IMR-90 (cell line): ENCODE measurements at regions not wholly inside any gene's neighbourhood (a gene's known extent, or its start where the extent isn't known, plus 50 kb on each side); places are given as distances from the start of the nearest gene placed in this dataset.

Experiments used
- ATAC-seq: fragments of 200-7000 bp; cut with Tn5 transposase; 2 replicates; pipeline ENCODE4 v1.9.1; 2020; ENCODE audit warnings: low read depth, mild to moderate bottlenecking, moderate library complexity
- BruUV-seq: library from RNA; stranded (reverse); fragments of 400-500 nt; replicated peaks from 2 replicates; lab custom pipeline; 2021; lab: Mats Ljungman, UMichigan
- CTCF ChIA-PET: fragments of 300-600 bp; formaldehyde crosslinking; extraction: SDS; loops from one replicate; lab custom pipeline; 2021; ENCODE audit warnings: antibody characterized with exemption; lab: Yijun Ruan, JAX
- POLR2A ChIA-PET: fragments of 300-600 bp; sonication (Branson Sonifier 250); formaldehyde crosslinking; loops from one replicate; lab custom pipeline; 2022; ENCODE audit warnings: antibody characterized with exemption; ENCODE audit not compliant: unreplicated experiment; lab: Charles Lee
- DNase-seq: peaks from one replicate; pipeline ENCODE4 v3.0.0; 2013
- H2AFZ ChIP-seq: replicated peaks from 2 replicates; pipeline ENCODE3; 2013; ENCODE audit warnings: low read length, mild to moderate bottlenecking; ENCODE audit not compliant: poor library complexity
- H2AK5ac ChIP-seq: 2 replicates; pipeline ENCODE4 v1.6.1; 2013; ENCODE audit warnings: low read depth, low read length, inconsistent platforms
- H2AK9ac ChIP-seq: replicated peaks from 2 replicates; pipeline ENCODE3; 2013; ENCODE audit warnings: mild to moderate bottlenecking, low read depth, low read length, moderate library complexity; ENCODE audit not compliant: poor library complexity
- H2BK120ac ChIP-seq: 2 replicates; pipeline ENCODE4 v1.6.1; 2013; ENCODE audit warnings: low read depth, low read length, inconsistent platforms
- H2BK15ac ChIP-seq: 3 replicates; pipeline ENCODE4 v1.6.1; 2013; ENCODE audit warnings: low read depth, low read length, inconsistent platforms
- H2BK20ac ChIP-seq: 2 replicates; pipeline ENCODE4 v1.6.1; 2013; ENCODE audit warnings: low read depth, mild to moderate bottlenecking, inconsistent platforms, low read length, moderate library complexity
- H2BK5ac ChIP-seq: 2 replicates; pipeline ENCODE4 v1.6.1; 2013; ENCODE audit warnings: mild to moderate bottlenecking, low read depth, low read length, inconsistent platforms; ENCODE audit not compliant: poor library complexity, severe bottlenecking
- H3K14ac ChIP-seq: replicated peaks from 2 replicates; pipeline ENCODE4 v1.6.1; 2013; ENCODE audit warnings: low read depth, low read length, inconsistent platforms
- H3K18ac ChIP-seq: 2 replicates; pipeline ENCODE4 v1.6.1; 2013; ENCODE audit warnings: low read depth, low read length, control low read depth
- H3K23ac ChIP-seq: 2 replicates; pipeline ENCODE4 v1.6.1; 2013; ENCODE audit warnings: low read depth, low read length, inconsistent platforms
- H3K27ac ChIP-seq: 2 replicates; pipeline ENCODE4 v1.5.1; 2013; ENCODE audit warnings: mild to moderate bottlenecking, control low read depth, low read length; ENCODE audit not compliant: insufficient read depth
- H3K27me3 ChIP-seq: 2 replicates; pipeline ENCODE4 v1.6.1; 2013; ENCODE audit warnings: low read length; ENCODE audit not compliant: control insufficient read depth, insufficient read depth
- H3K36me3 ChIP-seq: 2 replicates; pipeline ENCODE4 v1.6.1; 2013; ENCODE audit warnings: low read length, mixed read lengths; ENCODE audit not compliant: control insufficient read depth, insufficient read depth
- H3K4ac ChIP-seq: 2 replicates; pipeline ENCODE4 v1.6.1; 2013; ENCODE audit warnings: low read depth, low read length, inconsistent platforms
- H3K4me1 ChIP-seq: 2 replicates; pipeline ENCODE4 v1.6.1; 2013; ENCODE audit warnings: low read length, mixed read lengths; ENCODE audit not compliant: control insufficient read depth, insufficient read depth
- H3K4me2 ChIP-seq: 2 replicates; pipeline ENCODE4 v1.6.1; 2013; ENCODE audit warnings: low read depth, mild to moderate bottlenecking, control low read depth, low read length, moderate library complexity
- H3K4me3 ChIP-seq: 2 replicates; pipeline ENCODE4 v1.5.1; 2013; ENCODE audit warnings: low read depth, mild to moderate bottlenecking, control low read depth, low read length, moderate library complexity; ENCODE audit not compliant: insufficient read depth
- H3K56ac ChIP-seq: 2 replicates; pipeline ENCODE4 v1.6.1; 2013; ENCODE audit warnings: low read length, inconsistent platforms; ENCODE audit not compliant: insufficient read depth; ENCODE audit errors: extremely low read depth
- H3K79me1 ChIP-seq, 2 experiments: 2 replicates each; pipeline ENCODE4 v1.6.1; 2013; ENCODE audit warnings: low read length in 2 of 2, inconsistent platforms in 1 of 2, low read depth in 1 of 2
- H3K9ac ChIP-seq: 2 replicates; pipeline ENCODE4 v1.6.1; 2013; ENCODE audit warnings: low read depth, low read length, control low read depth
- H3K9me1 ChIP-seq: 2 replicates; pipeline ENCODE4 v1.6.1; 2013; ENCODE audit warnings: low read length, inconsistent platforms; ENCODE audit not compliant: insufficient read depth
- H3K9me3 ChIP-seq: 2 replicates; pipeline ENCODE4 v1.6.1; 2013; ENCODE audit warnings: low read length; ENCODE audit not compliant: control insufficient read depth, insufficient read depth
- H4K20me1 ChIP-seq: 2 replicates; pipeline ENCODE4 v1.6.1; 2013; ENCODE audit warnings: low read length, inconsistent platforms; ENCODE audit not compliant: insufficient read depth
- H4K5ac ChIP-seq: 2 replicates; pipeline ENCODE4 v1.6.1; 2013; ENCODE audit warnings: mild to moderate bottlenecking, low read depth, low read length, control low read depth
- H4K8ac ChIP-seq, 2 experiments: 2 replicates each; pipeline ENCODE4 v1.6.1; 2013; ENCODE audit warnings: low read depth in 2 of 2, low read length in 2 of 2, control low read depth in 1 of 2, inconsistent platforms in 1 of 2
- H4K91ac ChIP-seq: 2 replicates; pipeline ENCODE4 v1.6.1; 2013; ENCODE audit warnings: low read depth, low read length, inconsistent platforms; ENCODE audit not compliant: insufficient read depth
- BHLHE40 ChIP-seq: fragments of 150-350 bp; IDR thresholded peaks from 2 replicates; pipeline ENCODE4 v1.6.1; 2016; ENCODE audit warnings: mild to moderate bottlenecking, low read depth, low read length
- CEBPB ChIP-seq: IDR thresholded peaks from 2 replicates; pipeline ENCODE4 v1.6.1; 2012; ENCODE audit warnings: low read depth, low read length, improper control_type of control experiment
- CHD1 ChIP-seq: IDR thresholded peaks from 2 replicates; pipeline ENCODE4 v1.6.1; 2012; ENCODE audit warnings: low read depth, low read length, improper control_type of control experiment
- CTCF ChIP-seq: conservative IDR thresholded peaks from 2 replicates; pipeline ENCODE4 v1.5.1; 2012; ENCODE audit warnings: mild to moderate bottlenecking, low read depth, low read length, improper control_type of control experiment
- ELK1 ChIP-seq: fragments of 150-350 bp; IDR thresholded peaks from 2 replicates; pipeline ENCODE4 v1.6.1; 2016; ENCODE audit warnings: low read depth, mild to moderate bottlenecking, low read length, moderate library complexity, borderline replicate concordance
- FOS ChIP-seq: fragments of 150-350 bp; IDR thresholded peaks from 2 replicates; pipeline ENCODE4 v1.6.1; 2016; ENCODE audit warnings: low read depth, low read length
- MAFK ChIP-seq: IDR thresholded peaks from 2 replicates; pipeline ENCODE4 v1.6.1; 2012; ENCODE audit warnings: low read depth, low read length, improper control_type of control experiment
- MAZ ChIP-seq: IDR thresholded peaks from 2 replicates; pipeline ENCODE4 v1.6.1; 2012; ENCODE audit warnings: low read depth, mild to moderate bottlenecking, low read length, improper control_type of control experiment, moderate library complexity, borderline replicate concordance
- MXI1 ChIP-seq: IDR thresholded peaks from 2 replicates; pipeline ENCODE4 v1.6.1; 2012; ENCODE audit warnings: low read depth, mild to moderate bottlenecking, low read length, moderate library complexity, borderline replicate concordance
- NFE2L2 ChIP-seq: fragments of 150-350 bp; IDR thresholded peaks from 2 replicates; pipeline ENCODE4 v1.6.1; 2016; ENCODE audit warnings: low read depth, mild to moderate bottlenecking, low read length
- POLR2A ChIP-seq: IDR thresholded peaks from 2 replicates; pipeline ENCODE4 v1.6.1; 2012; ENCODE audit warnings: mild to moderate bottlenecking, low read depth, low read length
- RAD21 ChIP-seq: IDR thresholded peaks from 2 replicates; pipeline ENCODE4 v1.6.1; 2012; ENCODE audit warnings: low read length, improper control_type of control experiment
- RCOR1 ChIP-seq: IDR thresholded peaks from 2 replicates; pipeline ENCODE4 v1.6.1; 2012; ENCODE audit warnings: mild to moderate bottlenecking, low read length, improper control_type of control experiment; ENCODE audit not compliant: insufficient replicate concordance
- RFX5 ChIP-seq: IDR thresholded peaks from 2 replicates; pipeline ENCODE4 v1.8.0; 2012; ENCODE audit warnings: low read depth, mild to moderate bottlenecking, low read length, moderate library complexity
- SMC3 ChIP-seq: fragments of 150-350 bp; IDR thresholded peaks from 2 replicates; pipeline ENCODE4 v1.6.1; 2016; ENCODE audit warnings: low read depth, mild to moderate bottlenecking, antibody characterized with exemption, low read length, moderate library complexity
- USF2 ChIP-seq: fragments of 150-350 bp; IDR thresholded peaks from 2 replicates; pipeline ENCODE4 v1.6.1; 2017; ENCODE audit warnings: mild to moderate bottlenecking, antibody characterized with exemption, low read length, low read depth
- WGBS, 2 experiments: methylation state at CpG; one replicate each; pipeline versions ENCODE4 v1.1.5 to v1.1.7; 2013; ENCODE audit warnings: missing lambda C conversion rate in 2 of 2; ENCODE audit not compliant: insufficient read length in 1 of 2; ENCODE audit errors: extremely low coverage in 2 of 2; 5-methylcytosine and 5-hydroxymethylcytosine counted together
- dilution Hi-C: fragments of 300-500 bp; cut with HindIII; formaldehyde crosslinking; loops from one replicate; pipeline ENCODE4 v1.14.3; 2018; ENCODE audit warnings: low sequenced_read_pairs; ENCODE audit not compliant: unreplicated experiment
- in situ Hi-C: fragments of 300-500 bp; cut with MboI; formaldehyde crosslinking; loops from 3 replicates; pipeline ENCODE4 v1.14.3; 2019; ENCODE audit warnings: low sequenced_read_pairs, inconsistent platforms, mixed read lengths
- intact Hi-C: fragments of 100-400 bp; cut with micrococcal nuclease; formaldehyde crosslinking; loops from 2 replicates; pipeline ENCODE4 v1.10.0; 2022

DNA sequence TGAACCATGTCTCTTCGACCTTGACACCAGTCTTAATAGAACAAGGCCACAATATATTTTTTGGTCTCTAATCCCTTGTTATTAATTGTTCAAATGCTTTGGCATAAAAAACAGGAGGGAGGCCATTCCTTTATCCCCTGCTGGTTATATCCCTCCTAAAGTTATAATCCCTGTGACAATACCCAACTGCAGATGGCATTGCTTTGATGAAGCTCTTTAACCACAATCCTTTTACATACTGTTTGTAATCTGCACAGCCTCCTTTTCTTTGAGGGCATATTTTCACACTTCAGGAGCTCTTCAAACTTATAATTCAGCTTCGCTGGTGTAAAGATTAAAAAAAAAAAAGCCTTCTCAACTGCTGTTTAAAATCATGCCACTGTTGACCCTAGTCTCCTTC, 919.0 kb downstream of the EPHA3 start:
- no peaks in the 10 kb centered on the region for H3K79me1 ChIP-seq
- H2AFZ ChIP-seq, result no peak overlapping the region
- no peak overlapping the region for H2BK5ac ChIP-seq
- no peak overlapping the region for H3K4ac ChIP-seq
- no peak overlapping the region for H2AK5ac ChIP-seq
- no peak overlapping the region for H3K18ac ChIP-seq
- H3K9me1 ChIP-seq, result no peaks in the 10 kb centered on the region
- POLR2A ChIA-PET, result no interaction called here
- in situ Hi-C loops, result no loop called here
- no peak overlapping the region for H3K27ac ChIP-seq
- no peak overlapping the region for H2BK15ac ChIP-seq
- no peak overlapping the region for H3K4me3 ChIP-seq
- no peak for ATAC-seq
- no CpG with 5 or more reads among the region's 2 CpGs for WGBS, 2 experiments
- no peak overlapping the region for H3K4me2 ChIP-seq
- no peak overlapping the region for H3K56ac ChIP-seq
- H4K20me1 ChIP-seq, result no peaks in the 10 kb centered on the region
- no peaks in the 10 kb centered on the region for H3K4me1 ChIP-seq
- no peak for DNase-seq
- H3K27me3 ChIP-seq, result no peaks in the 10 kb centered on the region
- CTCF ChIA-PET, result no interaction called here
- no peak overlapping the region for H4K91ac ChIP-seq
- H3K9ac ChIP-seq, result no peak overlapping the region
- BruUV-seq, result no TSS peak
- no peak overlapping the region for H4K5ac ChIP-seq
- H3K36me3 ChIP-seq, result no peaks in the 10 kb centered on the region
- no peak overlapping the region for H2BK120ac ChIP-seq
- H2BK20ac ChIP-seq, result no peak overlapping the region
- no peak overlapping the region for H2AK9ac ChIP-seq
- TF ChIP-seq CHD1, result no peak
- no peak for TF ChIP-seq CEBPB
- TF ChIP-seq CTCF, result no peak
- TF ChIP-seq POLR2A, result no peak
- TF ChIP-seq MXI1, result no peak
- no peak for TF ChIP-seq FOS
- TF ChIP-seq RAD21, result no peak
- TF ChIP-seq ELK1, result no peak
- TF ChIP-seq MAFK, result no peak
- TF ChIP-seq NFE2L2, result no peak
- TF ChIP-seq RCOR1, result no peak
- no peak for TF ChIP-seq MAZ
- no peak for TF ChIP-seq BHLHE40
- TF ChIP-seq SMC3, result no peak
- TF ChIP-seq RFX5, result no peak
- TF ChIP-seq USF2, result no peak
- dilution Hi-C loops, result no loop called here
- no peak overlapping the region for H3K14ac ChIP-seq
- intact Hi-C loops, result no loop called here
- no peak overlapping the region for H3K23ac ChIP-seq
- peaks cover 2% of the 10 kb centered on the region; the same call in 1 of the 2 replicates for H3K9me3 ChIP-seq
- H4K8ac ChIP-seq, result no peak overlapping the region
